Skeletal muscle satellite cell (primary cell): ENCODE measurements at regions not wholly inside any gene's neighbourhood (a gene's known extent, or its start where the extent isn't known, plus 50 kb on each side); places are given as distances from the start of the nearest gene placed in this dataset.

Source experiments
- H3K27me3 ChIP-seq: 2 replicates; pipeline ENCODE4 v1.7.0; 2013; ENCODE audit warnings: low read length; ENCODE audit not compliant: control insufficient read depth, insufficient read depth
- H3K36me3 ChIP-seq: 2 replicates; pipeline ENCODE4 v1.7.0; 2013; ENCODE audit warnings: mild to moderate bottlenecking, control low read depth, low read length; ENCODE audit not compliant: insufficient read depth
- H3K4me1 ChIP-seq: 2 replicates; pipeline ENCODE4 v1.7.0; 2013; ENCODE audit warnings: low read length; ENCODE audit not compliant: control insufficient read depth, insufficient read depth
- H3K4me2 ChIP-seq: 2 replicates; pipeline ENCODE4 v1.7.0; 2013; ENCODE audit warnings: mild to moderate bottlenecking, low read length
- H3K4me3 ChIP-seq: 2 replicates; pipeline ENCODE4 v1.7.0; 2013; ENCODE audit warnings: low read length
- H3K9ac ChIP-seq: 2 replicates; pipeline ENCODE4 v1.7.0; 2013; ENCODE audit warnings: mild to moderate bottlenecking, low read depth, low read length, moderate library complexity
- H3K9me3 ChIP-seq: replicated peaks from 2 replicates; pipeline ENCODE4 v1.7.0; 2013; ENCODE audit warnings: mild to moderate bottlenecking, control low read depth, low read length

- Histone ChIP-seq H3K9ac (no peak overlapping the region), H3K36me3 (no peaks in the 10 kb centered on the region), H3K4me3 (no peak overlapping the region), H3K9me3 (no peaks in the 10 kb centered on the region), H3K4me1 (no peaks in the 10 kb centered on the region), H3K4me2 (no peak overlapping the region), H3K27me3 (no peaks in the 10 kb centered on the region)
Observed at GRCh38 chr18:42274488-42275137, 319.6 kb downstream of the PIK3C3 start.

GRCh38 chr18:42275138-42275535 lies 320.1 kb downstream of the PIK3C3 start:
- H3K4me1 ChIP-seq = no peaks in the 10 kb centered on the region
- H3K36me3 ChIP-seq = no peaks in the 10 kb centered on the region
- no peak overlapping the region for H3K4me3 ChIP-seq
- H3K9me3 ChIP-seq = no peaks in the 10 kb centered on the region
- no peak overlapping the region for H3K4me2 ChIP-seq
- H3K9ac ChIP-seq = no peak overlapping the region
- H3K27me3 ChIP-seq = no peaks in the 10 kb centered on the region

DNA sequence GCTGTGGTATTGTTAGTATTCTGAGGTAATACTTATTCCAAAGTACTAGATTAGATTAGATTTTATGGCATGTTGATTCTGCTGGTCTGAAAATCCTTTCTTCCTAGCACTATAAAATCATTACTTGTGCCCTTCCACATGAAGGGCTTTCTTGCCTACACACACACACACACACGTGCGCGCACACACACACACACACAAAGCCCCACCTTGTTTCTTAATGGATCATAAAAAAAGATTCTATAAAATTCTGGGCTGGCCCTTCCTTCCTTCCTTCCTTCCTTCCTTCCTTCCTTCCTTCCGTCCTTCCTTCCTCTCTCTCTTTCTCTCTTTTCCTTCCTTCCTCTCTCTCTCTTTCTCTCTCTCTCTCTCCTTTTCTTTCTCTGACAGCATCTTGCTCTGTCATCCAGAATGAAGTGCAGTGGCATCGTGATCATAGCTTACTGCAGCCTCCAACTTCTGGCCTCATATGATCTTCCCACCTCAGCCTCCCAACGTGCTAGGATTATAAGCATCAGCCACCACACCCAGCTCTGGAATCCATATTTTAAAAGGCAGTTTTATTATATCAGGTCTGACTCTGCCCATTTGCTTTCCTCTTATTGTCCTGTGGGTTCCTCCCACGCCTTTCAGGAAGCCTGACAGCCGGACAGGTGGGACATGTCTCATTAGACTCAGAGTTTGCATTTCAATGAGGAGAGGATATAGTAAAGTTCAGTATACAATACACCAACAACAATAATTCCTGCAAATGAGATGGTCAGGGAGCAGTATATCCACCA lies 321.1 kb downstream of the PIK3C3 start:
- Histone ChIP-seq H3K36me3 (no peaks in the 10 kb centered on the region), H3K27me3 (no peaks in the 10 kb centered on the region), H3K4me1 (no peaks in the 10 kb centered on the region), H3K9me3 (no peaks in the 10 kb centered on the region), H3K4me3 (no peak overlapping the region), H3K4me2 (no peak overlapping the region), H3K9ac (no peak overlapping the region)

- Histone ChIP-seq H3K9me3 (no peaks in the 10 kb centered on the region), H3K4me2 (no peak overlapping the region), H3K4me3 (no peak overlapping the region), H3K9ac (no peak overlapping the region), H3K36me3 (no peaks in the 10 kb centered on the region), H3K27me3 (no peaks in the 10 kb centered on the region), H3K4me1 (no peaks in the 10 kb centered on the region)
Observed at GRCh38 chr18:42281124-42281523, 326.1 kb downstream of the PIK3C3 start.

DNA sequence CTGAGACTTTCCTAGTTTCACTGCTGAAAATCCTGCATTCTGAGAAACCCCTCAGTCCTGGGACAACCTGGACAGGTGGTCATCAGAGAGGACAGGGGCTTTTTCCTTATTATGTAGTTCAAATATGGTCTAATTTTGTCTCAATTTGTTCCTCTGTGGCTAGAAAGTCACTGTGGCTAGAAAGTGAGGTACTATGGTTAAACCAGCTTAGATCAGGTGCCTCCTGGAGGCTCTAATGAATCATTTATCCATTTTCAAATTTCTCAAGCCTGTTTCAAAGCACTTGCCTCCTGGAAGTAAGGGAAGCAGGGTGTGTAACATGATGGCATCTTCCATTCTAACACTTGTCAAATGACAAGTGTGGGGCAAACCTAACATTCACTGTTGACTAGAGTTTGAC lies 326.8 kb downstream of the PIK3C3 start:
- H3K4me2 ChIP-seq = no peak overlapping the region
- no peak overlapping the region for H3K4me3 ChIP-seq
- no peak overlapping the region for H3K9ac ChIP-seq
- H3K4me1 ChIP-seq = no peaks in the 10 kb centered on the region
- no peaks in the 10 kb centered on the region for H3K9me3 ChIP-seq
- H3K36me3 ChIP-seq = no peaks in the 10 kb centered on the region
- no peaks in the 10 kb centered on the region for H3K27me3 ChIP-seq

DNA sequence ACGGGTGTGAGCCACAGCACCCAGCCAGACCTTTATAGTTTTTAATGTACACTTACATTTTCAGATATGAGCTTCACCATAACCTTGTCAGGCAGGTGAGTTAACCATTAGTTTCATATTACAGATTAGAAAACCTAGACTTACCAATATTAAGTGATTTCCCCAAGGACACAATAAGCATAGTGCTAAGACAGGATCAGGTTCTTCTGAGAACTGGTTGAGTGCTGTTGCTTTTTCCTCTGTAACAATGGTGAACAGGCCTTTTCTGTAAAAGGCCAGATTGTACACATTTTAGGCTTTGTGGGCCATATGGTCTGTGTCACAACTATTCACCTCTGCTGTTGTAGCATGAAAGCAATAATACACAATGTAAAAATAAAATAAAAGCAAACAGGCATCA lies 332.0 kb downstream of the PIK3C3 start:
- Histone ChIP-seq H3K9me3 (no peaks in the 10 kb centered on the region), H3K4me3 (no peak overlapping the region), H3K36me3 (no peaks in the 10 kb centered on the region), H3K4me1 (no peaks in the 10 kb centered on the region), H3K4me2 (no peak overlapping the region), H3K27me3 (no peaks in the 10 kb centered on the region), H3K9ac (no peak overlapping the region)

GRCh38 chr18:42288129-42288528 lies 333.1 kb downstream of the PIK3C3 start:
- no peak overlapping the region for H3K4me2 ChIP-seq
- no peak overlapping the region for H3K9ac ChIP-seq
- H3K4me3 ChIP-seq = no peak overlapping the region
- H3K36me3 ChIP-seq = no peaks in the 10 kb centered on the region
- no peaks in the 10 kb centered on the region for H3K27me3 ChIP-seq
- H3K4me1 ChIP-seq = no peaks in the 10 kb centered on the region
- no peaks in the 10 kb centered on the region for H3K9me3 ChIP-seq

- Histone ChIP-seq H3K4me3 (no peak overlapping the region), H3K36me3 (no peaks in the 10 kb centered on the region), H3K9me3 (no peaks in the 10 kb centered on the region), H3K9ac (no peak overlapping the region), H3K4me1 (no peaks in the 10 kb centered on the region), H3K4me2 (no peak overlapping the region), H3K27me3 (no peaks in the 10 kb centered on the region)
Observed at GRCh38 chr18:42289526-42289925, 334.5 kb downstream of the PIK3C3 start.

DNA sequence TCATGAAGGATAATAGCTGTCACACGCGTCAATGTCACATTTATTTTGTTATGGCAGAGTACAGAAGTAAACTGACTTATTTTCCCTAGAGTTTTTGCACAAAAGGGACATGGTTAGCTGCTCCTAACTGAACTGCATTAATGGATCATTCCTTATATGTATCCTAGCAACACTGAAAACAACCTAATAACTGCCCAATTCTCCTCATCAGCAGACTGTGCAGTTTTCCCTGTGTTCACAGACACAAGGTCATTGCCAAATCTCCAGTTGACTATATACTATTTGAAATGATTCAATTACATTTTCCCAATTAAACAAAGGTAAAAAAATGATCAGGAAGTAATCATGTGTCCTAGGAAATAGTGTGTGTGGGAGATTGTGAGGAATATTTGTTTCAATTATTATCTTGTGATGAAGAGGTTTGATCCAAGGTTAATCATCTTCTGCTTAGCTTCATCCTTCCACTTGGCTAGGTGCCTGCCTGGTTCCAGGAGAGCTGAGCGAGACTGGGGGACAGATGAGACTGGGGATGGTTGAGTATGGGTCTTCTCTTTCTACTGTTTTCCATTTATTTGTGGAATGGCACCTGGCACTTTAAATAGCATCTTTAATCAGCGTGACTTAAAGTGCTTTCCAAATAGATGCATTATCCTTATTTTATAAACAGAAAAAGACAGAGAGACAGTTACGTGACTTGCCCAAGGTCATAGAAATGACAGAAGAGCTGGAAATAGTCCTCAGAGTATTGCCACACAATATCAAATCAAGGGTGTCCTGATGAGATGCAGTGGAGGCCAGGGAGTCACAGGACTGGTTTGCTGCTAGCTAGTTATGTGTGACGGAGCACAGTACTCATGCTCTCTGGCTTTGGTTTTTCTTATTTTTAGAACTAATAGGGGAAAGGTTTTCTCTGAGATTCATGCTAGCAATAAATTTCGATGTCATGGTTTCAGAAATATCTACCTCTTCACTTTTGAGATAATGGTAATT lies 335.6 kb downstream of the PIK3C3 start:
- H3K27me3 ChIP-seq = no peaks in the 10 kb centered on the region
- no peaks in the 10 kb centered on the region for H3K4me1 ChIP-seq
- no peaks in the 10 kb centered on the region for H3K9me3 ChIP-seq
- no peak overlapping the region for H3K4me2 ChIP-seq
- H3K36me3 ChIP-seq = no peaks in the 10 kb centered on the region
- no peak overlapping the region for H3K9ac ChIP-seq
- H3K4me3 ChIP-seq = no peak overlapping the region

GRCh38 chr18:42292654-42293053 lies 337.6 kb downstream of the PIK3C3 start:
- Histone ChIP-seq H3K9ac (no peak overlapping the region), H3K4me3 (no peak overlapping the region), H3K9me3 (no peaks in the 10 kb centered on the region), H3K27me3 (no peaks in the 10 kb centered on the region), H3K4me2 (no peak overlapping the region), H3K4me1 (no peaks in the 10 kb centered on the region), H3K36me3 (no peaks in the 10 kb centered on the region)

DNA sequence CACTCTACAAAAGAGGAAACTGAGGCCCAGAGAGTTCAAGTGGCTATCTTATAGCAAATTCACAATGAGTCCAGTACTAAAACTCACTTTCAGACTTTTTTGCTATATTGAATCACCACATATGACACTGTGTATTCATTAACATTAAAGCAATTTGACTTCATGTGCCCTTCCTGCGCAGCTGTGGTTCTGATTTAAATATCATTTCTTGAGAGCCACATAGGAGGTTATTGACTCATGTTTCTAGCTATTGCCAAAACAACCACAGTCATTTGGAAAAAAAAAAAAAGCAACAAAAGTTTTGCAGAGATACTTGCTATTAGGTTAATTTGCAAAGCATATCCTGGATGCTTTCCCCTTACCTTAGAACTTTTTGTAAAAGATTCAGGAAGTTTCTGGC lies 341.2 kb downstream of the PIK3C3 start:
- H3K4me2 ChIP-seq = no peak overlapping the region
- H3K4me1 ChIP-seq = peaks cover 5% of the 10 kb centered on the region
- H3K4me3 ChIP-seq = no peak overlapping the region
- H3K27me3 ChIP-seq = no peaks in the 10 kb centered on the region
- no peak overlapping the region for H3K9ac ChIP-seq
- no peaks in the 10 kb centered on the region for H3K9me3 ChIP-seq
- H3K36me3 ChIP-seq = no peaks in the 10 kb centered on the region
